Neuronal stem cell (in vitro differentiated cells): ENCODE measurements at regions not wholly inside any gene's neighbourhood (a gene's known extent, or its start where the extent isn't known, plus 50 kb on each side); places are given as distances from the start of the nearest gene placed in this dataset.

Experiments
- DNase-seq: peaks from one replicate; pipeline ENCODE4 v3.0.0-alpha.2; 2013; ENCODE audit warnings: low spot score
- H2AFZ ChIP-seq: one replicate; pipeline ENCODE4 v1.6.1; 2013; ENCODE audit warnings: mild to moderate bottlenecking, low read length, inconsistent platforms
- H2AK5ac ChIP-seq: 2 replicates; pipeline ENCODE4 v1.6.1; 2013; ENCODE audit warnings: low read depth, mild to moderate bottlenecking, inconsistent platforms, low read length, moderate library complexity, mixed read lengths
- H2BK120ac ChIP-seq: 2 replicates; pipeline ENCODE4 v1.6.1; 2013; ENCODE audit warnings: low read depth, mild to moderate bottlenecking, inconsistent platforms, low read length, moderate library complexity, mixed read lengths
- H2BK12ac ChIP-seq: one replicate; pipeline ENCODE4 v1.6.1; 2013; ENCODE audit warnings: low read length, inconsistent platforms
- H2BK15ac ChIP-seq: 2 replicates; pipeline ENCODE4 v1.6.1; 2013; ENCODE audit warnings: mild to moderate bottlenecking, low read length, inconsistent platforms, mixed read lengths
- H2BK5ac ChIP-seq: one replicate; pipeline ENCODE4 v1.6.1; 2013; ENCODE audit warnings: inconsistent platforms, mild to moderate bottlenecking, low read length, moderate library complexity
- H3K14ac ChIP-seq: one replicate; pipeline ENCODE4 v1.6.1; 2013; ENCODE audit warnings: low read length, inconsistent platforms
- H3K18ac ChIP-seq: 2 replicates; pipeline ENCODE4 v1.6.1; 2013; ENCODE audit warnings: low read length, inconsistent platforms
- H3K23ac ChIP-seq: 2 replicates; pipeline ENCODE4 v1.6.1; 2013; ENCODE audit warnings: low read depth, mild to moderate bottlenecking, mixed read lengths, low read length, inconsistent platforms; ENCODE audit not compliant: poor library complexity
- H3K27ac ChIP-seq: replicated peaks from 3 replicates; pipeline ENCODE4 v1.5.1; 2013; ENCODE audit warnings: low read length, inconsistent platforms
- H3K27me3 ChIP-seq, 3 experiments: 2 replicates each; pipeline ENCODE4 v1.6.1; 2013; ENCODE audit warnings: low read length in 3 of 3, mild to moderate bottlenecking in 2 of 3, inconsistent platforms in 1 of 3, low read depth in 1 of 3, mixed read lengths in 1 of 3, moderate library complexity in 1 of 3; ENCODE audit not compliant: control insufficient read depth in 3 of 3, insufficient read depth in 3 of 3
- H3K36me3 ChIP-seq, 2 donors: replicated peaks in 1 of 2; 2 replicates each; pipeline ENCODE4 v1.6.1; 2013; ENCODE audit warnings: low read length in 2 of 2; ENCODE audit not compliant: control insufficient read depth in 2 of 2, insufficient read depth in 2 of 2
- H3K4ac ChIP-seq: 2 replicates; pipeline ENCODE4 v1.6.1; 2013; ENCODE audit warnings: inconsistent platforms, mild to moderate bottlenecking, low read length, moderate library complexity
- H3K4me1 ChIP-seq, 2 donors: 1 replicate in 1 of 2; 2 replicates in 1 of 2; pipeline ENCODE4 v1.6.1; 2013; ENCODE audit warnings: low read length in 2 of 2, low read depth in 1 of 2; ENCODE audit not compliant: control insufficient read depth in 2 of 2, insufficient read depth in 1 of 2
- H3K4me2 ChIP-seq: one replicate; pipeline ENCODE4 v1.6.1; 2013; ENCODE audit warnings: mild to moderate bottlenecking, low read length, inconsistent platforms; ENCODE audit not compliant: insufficient read depth, poor library complexity, severe bottlenecking
- H3K4me3 ChIP-seq, 2 donors: 2 replicates each; pipeline ENCODE4 v1.5.1; 2013; ENCODE audit warnings: low read length in 2 of 2, mild to moderate bottlenecking in 2 of 2, inconsistent platforms in 1 of 2, moderate library complexity in 1 of 2
- H3K79me1 ChIP-seq: one replicate; pipeline ENCODE4 v1.6.1; 2013; ENCODE audit warnings: low read depth, mild to moderate bottlenecking, inconsistent platforms, low read length, moderate library complexity
- H3K9ac ChIP-seq: one replicate; pipeline ENCODE4 v1.6.1; 2013; ENCODE audit warnings: mild to moderate bottlenecking, low read depth, low read length, inconsistent platforms; ENCODE audit not compliant: poor library complexity
- H3K9me3 ChIP-seq, 2 donors: replicated peaks in 1 of 2; 2 replicates each; pipeline versions ENCODE3 to v1.6.1; 2013; ENCODE audit warnings: low read length in 2 of 2, mild to moderate bottlenecking in 2 of 2, inconsistent platforms in 1 of 2, low read depth in 1 of 2, mixed read lengths in 1 of 2, moderate library complexity in 1 of 2; ENCODE audit not compliant: control insufficient read depth in 2 of 2, insufficient read depth in 1 of 2
- H4K8ac ChIP-seq: one replicate; pipeline ENCODE4 v1.6.1; 2013; ENCODE audit warnings: low read depth, mild to moderate bottlenecking, inconsistent platforms, low read length, moderate library complexity
- H4K91ac ChIP-seq: one replicate; pipeline ENCODE4 v1.6.1; 2013; ENCODE audit warnings: low read length, low read depth, mild to moderate bottlenecking, inconsistent platforms; ENCODE audit not compliant: poor library complexity
- WGBS, 2 donors: extraction: QIAGEN DNeasy Blood & Tissue Kit; methylation state at CpG; one replicate each; pipeline ENCODE4 v1.1.7; 2013; ENCODE audit warnings: missing lambda C conversion rate in 2 of 2, mixed read lengths in 1 of 2; ENCODE audit not compliant: insufficient read length in 2 of 2, insufficient replicate concordance in 1 of 2; ENCODE audit errors: extremely low coverage in 2 of 2; 5-methylcytosine and 5-hydroxymethylcytosine counted together

- Histone ChIP-seq H4K91ac (no peak overlapping the region), H3K36me3 (no peaks in the 10 kb centered on the region), H3K79me1 (no peaks in the 10 kb centered on the region), H3K9me3 (no peaks in the 10 kb centered on the region), H3K14ac (no peak overlapping the region), H2BK120ac (no peak overlapping the region), H3K18ac (no peak overlapping the region), H2BK15ac (no peak overlapping the region), H3K4me2 (no peak overlapping the region), H3K27me3 (no peaks in the 10 kb centered on the region), H3K4me3 (no peak overlapping the region), H3K4ac (no peak overlapping the region), H2AFZ (no peak overlapping the region), H2AK5ac (no peak overlapping the region), H3K4me1 (peaks cover 0 to 21% of the 10 kb centered on the region in 2 donors), H2BK5ac (no peak overlapping the region), H3K23ac (no peak overlapping the region), H2BK12ac (no peak overlapping the region), H4K8ac (no peak overlapping the region), H3K27ac (no peak overlapping the region), H3K9ac (no peak overlapping the region)
- no peak for DNase-seq
- WGBS, 2 donors: no CpG with 5 or more reads among the region's 4 CpGs
Observed at GRCh38 chr2:60355849-60356261, 197.6 kb downstream of the BCL11A start.

GRCh38 chr2:60354713-60355112 lies 198.7 kb downstream of the BCL11A start:
- Histone ChIP-seq H3K4me1 (peaks cover 0 to 21% of the 10 kb centered on the region in 2 donors), H3K79me1 (no peaks in the 10 kb centered on the region), H2BK15ac (no peak overlapping the region), H3K4me2 (no peak overlapping the region), H3K36me3 (no peaks in the 10 kb centered on the region), H3K14ac (no peak overlapping the region), H2BK120ac (no peak overlapping the region), H2AK5ac (peak overlapping the region; percentile 39), H3K23ac (no peak overlapping the region), H3K9ac (no peak overlapping the region), H3K4me3 (no peak overlapping the region), H3K27me3 (no peaks in the 10 kb centered on the region), H2BK12ac (no peak overlapping the region), H3K27ac (no peak overlapping the region), H4K91ac (no peak overlapping the region), H3K4ac (no peak overlapping the region), H4K8ac (no peak overlapping the region), H3K9me3 (no peaks in the 10 kb centered on the region), H2BK5ac (no peak overlapping the region), H3K18ac (peak overlapping the region; percentile 68), H2AFZ (no peak overlapping the region)
- no CpG with 5 or more reads among the region's 1 CpG for WGBS, 2 donors
- no peak for DNase-seq

GRCh38 chr2:60353863-60354262 lies 199.6 kb downstream of the BCL11A start:
- H3K27me3 ChIP-seq: no peaks in the 10 kb centered on the region
- H3K9me3 ChIP-seq: no peaks in the 10 kb centered on the region
- no peaks in the 10 kb centered on the region for H3K36me3 ChIP-seq
- no CpG with 5 or more reads among the region's 2 CpGs for WGBS, 2 donors
- H2BK15ac ChIP-seq: no peak overlapping the region
- H2BK120ac ChIP-seq: no peak overlapping the region
- no peak overlapping the region for H3K9ac ChIP-seq
- H3K4me2 ChIP-seq: no peak overlapping the region
- no peak overlapping the region for H4K8ac ChIP-seq
- no peak overlapping the region for H2BK5ac ChIP-seq
- no peak overlapping the region for H3K14ac ChIP-seq
- no peak overlapping the region for H3K23ac ChIP-seq
- DNase-seq: no peak
- H2AFZ ChIP-seq: no peak overlapping the region
- no peak overlapping the region for H3K4ac ChIP-seq
- peaks cover 0 to 21% of the 10 kb centered on the region in 2 donors for H3K4me1 ChIP-seq
- H3K18ac ChIP-seq: no peak overlapping the region
- no peaks in the 10 kb centered on the region for H3K79me1 ChIP-seq
- H2BK12ac ChIP-seq: no peak overlapping the region
- H2AK5ac ChIP-seq: no peak overlapping the region
- no peak overlapping the region for H3K4me3 ChIP-seq
- H3K27ac ChIP-seq: no peak overlapping the region
- no peak overlapping the region for H4K91ac ChIP-seq

- Histone ChIP-seq H3K4me1 (peaks cover 0 to 21% of the 10 kb centered on the region in 2 donors), H3K27me3 (no peaks in the 10 kb centered on the region), H3K4ac (no peak overlapping the region), H3K27ac (no peak overlapping the region), H3K4me3 (no peak overlapping the region), H3K4me2 (no peak overlapping the region), H4K91ac (no peak overlapping the region), H2AK5ac (no peak overlapping the region), H4K8ac (no peak overlapping the region), H2BK5ac (no peak overlapping the region), H2BK120ac (no peak overlapping the region), H2BK15ac (peak overlapping the region; percentile 38), H3K14ac (no peak overlapping the region), H3K9me3 (no peaks in the 10 kb centered on the region), H3K9ac (no peak overlapping the region), H2AFZ (peak overlapping the region; percentile 76), H3K79me1 (no peaks in the 10 kb centered on the region), H3K23ac (no peak overlapping the region), H2BK12ac (no peak overlapping the region), H3K36me3 (no peaks in the 10 kb centered on the region), H3K18ac (no peak overlapping the region)
- no CpG with 5 or more reads among the region's 10 CpGs for WGBS, 2 donors
- no peak for DNase-seq
Observed at GRCh38 chr2:60353406-60353800, 200.1 kb downstream of the BCL11A start.
